HEK293 (cell line): ENCODE measurements at regions not wholly inside any gene's neighbourhood (a gene's known extent, or its start where the extent isn't known, plus 50 kb on each side); places are given as distances from the start of the nearest gene placed in this dataset.
"Not testable (repeated sequence)": the region's sequence is repeated elsewhere in the genome, so short reads cannot be mapped to it uniquely, and the experiment has no call there.

Source experiments
- ZNF747 ChIP-seq: fragments of 450-650 bp; formaldehyde crosslinking; IDR thresholded peaks from 2 replicates; pipeline ENCODE4 v1.5.1; 2016; ENCODE audit warnings: missing biosample characterization, missing genetic modification characterization
- TF ChIP-seq, protein P1 (sequence below): fragments of 450-650 bp; formaldehyde crosslinking; IDR thresholded peaks from 2 replicates; pipeline ENCODE4 v1.5.1; 2016; ENCODE audit warnings: missing biosample characterization, missing genetic modification characterization
- TF ChIP-seq, protein P2 (sequence below): fragments of 450-650 bp; formaldehyde crosslinking; IDR thresholded peaks from 2 replicates; pipeline ENCODE4 v1.5.1; 2016; ENCODE audit warnings: missing biosample characterization, missing genetic modification characterization

DNA sequence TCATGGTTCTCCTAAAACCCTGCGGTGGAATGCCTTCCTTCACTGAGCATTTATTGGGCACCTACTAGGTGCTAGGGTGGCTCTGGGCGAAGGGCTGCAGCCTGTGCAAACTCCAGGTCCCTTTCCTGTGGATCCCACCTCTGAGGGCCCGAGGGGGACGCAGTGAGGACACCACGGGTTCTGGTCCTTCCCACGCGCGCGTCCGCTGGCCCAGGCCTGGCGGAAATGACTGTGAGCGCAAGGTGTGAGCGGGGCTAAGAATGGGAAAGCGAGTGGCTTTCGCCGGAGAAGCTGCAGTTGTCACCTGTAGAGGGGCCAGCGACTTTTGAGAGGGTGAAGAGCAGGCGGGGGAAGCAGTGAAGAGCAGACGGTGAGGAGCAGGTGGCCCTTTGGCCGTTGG is 55.1 kb downstream of the PPIAL4A start:
- TF ChIP-seq, protein P1, sequence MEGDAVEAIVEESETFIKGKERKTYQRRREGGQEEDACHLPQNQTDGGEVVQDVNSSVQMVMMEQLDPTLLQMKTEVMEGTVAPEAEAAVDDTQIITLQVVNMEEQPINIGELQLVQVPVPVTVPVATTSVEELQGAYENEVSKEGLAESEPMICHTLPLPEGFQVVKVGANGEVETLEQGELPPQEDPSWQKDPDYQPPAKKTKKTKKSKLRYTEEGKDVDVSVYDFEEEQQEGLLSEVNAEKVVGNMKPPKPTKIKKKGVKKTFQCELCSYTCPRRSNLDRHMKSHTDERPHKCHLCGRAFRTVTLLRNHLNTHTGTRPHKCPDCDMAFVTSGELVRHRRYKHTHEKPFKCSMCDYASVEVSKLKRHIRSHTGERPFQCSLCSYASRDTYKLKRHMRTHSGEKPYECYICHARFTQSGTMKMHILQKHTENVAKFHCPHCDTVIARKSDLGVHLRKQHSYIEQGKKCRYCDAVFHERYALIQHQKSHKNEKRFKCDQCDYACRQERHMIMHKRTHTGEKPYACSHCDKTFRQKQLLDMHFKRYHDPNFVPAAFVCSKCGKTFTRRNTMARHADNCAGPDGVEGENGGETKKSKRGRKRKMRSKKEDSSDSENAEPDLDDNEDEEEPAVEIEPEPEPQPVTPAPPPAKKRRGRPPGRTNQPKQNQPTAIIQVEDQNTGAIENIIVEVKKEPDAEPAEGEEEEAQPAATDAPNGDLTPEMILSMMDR, result not testable (repeated sequence)
- TF ChIP-seq ZNF747 (tag by site-specific recombination), result not testable (repeated sequence)
- TF ChIP-seq, protein P2, sequence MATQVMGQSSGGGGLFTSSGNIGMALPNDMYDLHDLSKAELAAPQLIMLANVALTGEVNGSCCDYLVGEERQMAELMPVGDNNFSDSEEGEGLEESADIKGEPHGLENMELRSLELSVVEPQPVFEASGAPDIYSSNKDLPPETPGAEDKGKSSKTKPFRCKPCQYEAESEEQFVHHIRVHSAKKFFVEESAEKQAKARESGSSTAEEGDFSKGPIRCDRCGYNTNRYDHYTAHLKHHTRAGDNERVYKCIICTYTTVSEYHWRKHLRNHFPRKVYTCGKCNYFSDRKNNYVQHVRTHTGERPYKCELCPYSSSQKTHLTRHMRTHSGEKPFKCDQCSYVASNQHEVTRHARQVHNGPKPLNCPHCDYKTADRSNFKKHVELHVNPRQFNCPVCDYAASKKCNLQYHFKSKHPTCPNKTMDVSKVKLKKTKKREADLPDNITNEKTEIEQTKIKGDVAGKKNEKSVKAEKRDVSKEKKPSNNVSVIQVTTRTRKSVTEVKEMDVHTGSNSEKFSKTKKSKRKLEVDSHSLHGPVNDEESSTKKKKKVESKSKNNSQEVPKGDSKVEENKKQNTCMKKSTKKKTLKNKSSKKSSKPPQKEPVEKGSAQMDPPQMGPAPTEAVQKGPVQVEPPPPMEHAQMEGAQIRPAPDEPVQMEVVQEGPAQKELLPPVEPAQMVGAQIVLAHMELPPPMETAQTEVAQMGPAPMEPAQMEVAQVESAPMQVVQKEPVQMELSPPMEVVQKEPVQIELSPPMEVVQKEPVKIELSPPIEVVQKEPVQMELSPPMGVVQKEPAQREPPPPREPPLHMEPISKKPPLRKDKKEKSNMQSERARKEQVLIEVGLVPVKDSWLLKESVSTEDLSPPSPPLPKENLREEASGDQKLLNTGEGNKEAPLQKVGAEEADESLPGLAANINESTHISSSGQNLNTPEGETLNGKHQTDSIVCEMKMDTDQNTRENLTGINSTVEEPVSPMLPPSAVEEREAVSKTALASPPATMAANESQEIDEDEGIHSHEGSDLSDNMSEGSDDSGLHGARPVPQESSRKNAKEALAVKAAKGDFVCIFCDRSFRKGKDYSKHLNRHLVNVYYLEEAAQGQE (tag by site-specific recombination), result not testable (repeated sequence)
